Fibroblast of lung (primary cell): ENCODE measurements at regions not wholly inside any gene's neighbourhood (a gene's known extent, or its start where the extent isn't known, plus 50 kb on each side); places are given as distances from the start of the nearest gene placed in this dataset.

ENCODE experiments used
- EZH2 ChIP-seq: IDR thresholded peaks from 2 replicates; pipeline ENCODE4 v1.5.1; 2012; ENCODE audit warnings: low read length, control low read depth, mild to moderate bottlenecking; ENCODE audit errors: missing control alignments
- TF ChIP-seq, protein P1 (sequence below), 2 donors: IDR thresholded peaks in 1 of 2; conservative IDR thresholded peaks in 1 of 2; 1 replicate in 1 of 2; 2 replicates in 1 of 2; pipeline ENCODE4 v1.5.1; 2011 to 2012; ENCODE audit warnings: low read length in 2 of 2, control low read depth in 1 of 2, inconsistent platforms in 1 of 2, low read depth in 1 of 2, mild to moderate bottlenecking in 1 of 2

DNA sequence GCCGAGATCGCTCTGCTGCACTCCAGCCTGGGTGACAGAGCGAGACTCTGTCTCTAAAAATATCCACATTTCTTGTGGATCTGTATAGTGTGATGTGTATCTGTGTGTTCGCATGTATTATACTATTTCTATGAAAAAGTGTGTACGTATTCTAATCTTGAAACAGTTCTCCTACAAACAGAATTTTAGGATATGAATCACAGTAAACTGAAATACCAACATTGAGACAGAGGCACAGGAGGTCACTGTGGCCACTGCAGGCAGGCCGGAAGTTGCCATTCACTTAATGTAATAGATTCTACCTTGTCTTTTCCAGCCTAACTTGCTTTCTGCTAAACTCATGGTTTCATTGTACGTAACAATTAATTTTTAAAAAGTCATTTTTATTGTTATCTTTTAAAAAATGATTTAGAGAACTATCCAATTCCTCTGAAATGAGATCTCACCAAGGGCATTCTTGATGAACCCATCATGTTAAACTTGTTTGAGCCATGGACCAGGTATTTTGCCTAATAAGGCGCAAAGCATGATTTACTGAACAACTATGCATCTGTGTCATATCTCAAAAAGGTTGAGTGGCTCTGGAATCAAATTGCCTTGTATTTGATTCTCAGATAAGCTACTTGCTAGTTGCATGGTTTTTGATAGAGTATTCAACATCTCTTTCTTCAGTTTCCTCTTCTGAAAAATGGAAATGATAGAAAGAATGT, 154.9 kb upstream of the GYPA start:
- no peak for TF ChIP-seq EZH2
- TF ChIP-seq, protein P1, sequence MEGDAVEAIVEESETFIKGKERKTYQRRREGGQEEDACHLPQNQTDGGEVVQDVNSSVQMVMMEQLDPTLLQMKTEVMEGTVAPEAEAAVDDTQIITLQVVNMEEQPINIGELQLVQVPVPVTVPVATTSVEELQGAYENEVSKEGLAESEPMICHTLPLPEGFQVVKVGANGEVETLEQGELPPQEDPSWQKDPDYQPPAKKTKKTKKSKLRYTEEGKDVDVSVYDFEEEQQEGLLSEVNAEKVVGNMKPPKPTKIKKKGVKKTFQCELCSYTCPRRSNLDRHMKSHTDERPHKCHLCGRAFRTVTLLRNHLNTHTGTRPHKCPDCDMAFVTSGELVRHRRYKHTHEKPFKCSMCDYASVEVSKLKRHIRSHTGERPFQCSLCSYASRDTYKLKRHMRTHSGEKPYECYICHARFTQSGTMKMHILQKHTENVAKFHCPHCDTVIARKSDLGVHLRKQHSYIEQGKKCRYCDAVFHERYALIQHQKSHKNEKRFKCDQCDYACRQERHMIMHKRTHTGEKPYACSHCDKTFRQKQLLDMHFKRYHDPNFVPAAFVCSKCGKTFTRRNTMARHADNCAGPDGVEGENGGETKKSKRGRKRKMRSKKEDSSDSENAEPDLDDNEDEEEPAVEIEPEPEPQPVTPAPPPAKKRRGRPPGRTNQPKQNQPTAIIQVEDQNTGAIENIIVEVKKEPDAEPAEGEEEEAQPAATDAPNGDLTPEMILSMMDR (conservative IDR thresholded peaks at IDR 0.05 in 1 of 2, IDR thresholded peaks at IDR 0.05 in 1 of 2; ENCODE audit: low read depth in 1 of 2, low read length in 2 of 2), result no peak
